ENCODE measurements at regions not wholly inside any gene's neighbourhood (a gene's known extent, or its start where the extent isn't known, plus 50 kb on each side); places are given as distances from the start of the nearest gene placed in this dataset.
"Not testable (repeated sequence)": the region's sequence is repeated elsewhere in the genome, so short reads cannot be mapped to it uniquely, and the experiment has no call there.

DNA sequence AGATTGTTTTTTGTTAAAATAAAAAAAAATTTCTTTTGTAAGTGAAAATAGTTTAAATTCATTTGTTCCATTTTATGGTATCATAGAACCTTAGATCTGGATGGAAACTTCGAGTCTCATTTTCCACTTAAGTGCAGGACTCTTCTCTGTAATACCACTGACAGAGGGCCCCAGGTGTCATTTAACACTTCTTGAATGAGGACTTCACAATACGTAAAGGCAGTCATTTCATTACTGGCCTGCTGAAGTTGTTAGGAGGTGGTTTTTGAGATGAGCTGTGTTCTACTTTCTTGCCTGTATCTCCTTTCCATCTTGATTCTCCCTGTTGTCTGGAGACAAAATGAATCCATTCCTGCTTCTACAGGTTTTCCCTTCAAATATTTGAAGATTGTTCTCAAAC is 455.3 kb downstream of the DMRT2 start:
- no peak for DNase-seq

DNA sequence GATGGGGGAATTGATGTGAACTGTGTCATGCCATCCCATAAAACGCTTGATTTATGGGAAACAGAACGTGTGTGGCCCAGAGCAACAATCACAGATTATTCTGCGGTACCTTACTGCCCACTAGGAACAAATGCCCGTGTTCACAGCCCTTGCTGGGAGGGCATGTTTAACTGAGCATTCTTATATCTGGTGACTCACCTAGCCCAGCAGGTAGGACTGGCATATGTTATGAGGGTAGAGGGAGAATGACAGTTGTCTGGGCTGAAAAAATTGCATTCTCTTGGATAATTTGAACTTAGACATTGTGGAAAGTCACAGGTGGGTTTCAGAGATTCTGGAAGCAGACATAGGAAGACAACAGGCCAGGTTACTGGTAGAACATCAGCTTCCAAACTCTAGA is 460.6 kb downstream of the DMRT2 start:
- no peak for DNase-seq

DNA sequence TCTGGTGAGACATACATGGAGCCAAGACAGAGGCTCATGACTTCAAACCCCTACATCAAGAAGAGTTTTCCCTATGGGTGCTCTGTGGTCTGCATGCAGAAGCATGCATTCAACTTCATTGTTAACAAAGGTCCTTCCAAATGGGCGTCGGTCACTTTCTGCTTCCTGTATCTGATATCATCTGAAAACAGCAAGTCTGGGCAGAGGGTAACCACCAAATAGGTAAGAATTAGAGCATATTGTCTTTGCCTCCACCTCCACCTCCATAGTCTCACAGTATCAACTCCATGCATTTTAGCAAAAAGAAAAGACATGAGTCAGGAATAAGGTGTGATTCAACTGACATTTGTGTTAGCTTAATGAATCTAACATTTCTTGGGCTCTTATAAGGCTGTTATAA is 462.9 kb downstream of the DMRT2 start:
- no peak for DNase-seq

DNA sequence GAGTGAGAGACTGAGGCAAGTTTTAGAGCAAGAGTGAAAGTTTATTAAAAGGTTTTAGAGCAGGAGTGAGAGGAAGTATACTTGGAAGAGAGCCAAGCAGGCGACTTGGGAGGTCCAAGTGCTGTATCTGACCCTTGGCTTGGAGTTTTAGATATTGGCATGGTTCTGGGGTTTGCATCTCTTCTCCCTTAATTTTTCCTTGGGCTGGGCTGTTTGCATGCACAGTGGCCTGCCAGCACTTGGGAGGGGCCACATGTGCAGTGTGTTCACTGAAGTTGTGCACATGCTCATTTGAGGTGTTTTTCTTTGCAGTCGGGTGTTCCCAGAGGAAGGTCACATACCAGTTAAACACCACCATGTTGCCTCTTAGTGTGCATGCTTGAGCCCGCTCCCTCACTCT is 464.1 kb downstream of the DMRT2 start:
- no peak for DNase-seq

DNA sequence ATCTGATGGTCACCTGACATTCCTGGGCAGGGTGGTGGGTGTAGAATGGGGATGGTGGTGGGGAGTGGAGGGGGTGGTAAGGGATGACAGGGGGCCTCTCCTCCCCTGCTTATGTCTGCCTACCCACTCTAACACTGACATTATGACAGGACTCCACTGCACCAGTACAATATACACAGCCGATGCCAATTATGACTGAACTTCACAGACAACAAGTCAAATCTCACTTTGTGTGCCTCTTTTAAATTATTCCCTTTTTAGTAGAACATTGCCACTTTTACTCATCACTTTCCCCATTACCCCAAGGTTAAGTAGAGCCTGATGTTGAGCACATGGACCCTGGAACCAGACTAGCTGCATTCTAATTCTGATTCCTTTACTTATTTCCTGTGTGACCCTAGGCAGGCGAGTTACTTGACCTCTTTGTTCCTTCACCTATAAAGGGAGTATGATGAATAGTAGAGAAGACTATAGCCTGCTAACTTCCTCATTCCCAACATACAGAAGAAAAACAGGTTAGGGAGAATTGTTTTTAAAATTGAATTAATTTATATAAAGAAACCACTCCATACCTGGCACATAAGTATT is 464.7 kb downstream of the DMRT2 start:
- DNase-seq: no peak

DNA sequence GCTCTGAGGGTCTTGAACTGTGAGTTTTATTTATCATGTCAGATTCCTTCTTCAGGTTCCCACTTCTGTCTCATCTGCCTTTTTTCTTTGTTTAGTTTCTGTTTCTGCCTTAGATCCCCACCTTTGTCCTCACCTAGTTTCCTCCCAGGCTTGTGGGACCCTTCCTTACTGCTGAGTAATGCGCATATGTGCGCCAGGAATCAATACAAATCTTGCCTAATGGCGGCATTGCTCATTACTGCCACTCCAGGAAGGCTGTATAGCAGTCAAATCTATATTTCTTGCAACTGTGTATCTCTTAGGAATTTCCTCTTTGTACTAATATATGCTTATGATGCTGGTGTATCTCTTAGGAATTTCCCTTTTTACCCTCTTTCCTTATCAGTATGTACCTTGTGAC is 465.4 kb downstream of the DMRT2 start:
- no peak for DNase-seq

DNA sequence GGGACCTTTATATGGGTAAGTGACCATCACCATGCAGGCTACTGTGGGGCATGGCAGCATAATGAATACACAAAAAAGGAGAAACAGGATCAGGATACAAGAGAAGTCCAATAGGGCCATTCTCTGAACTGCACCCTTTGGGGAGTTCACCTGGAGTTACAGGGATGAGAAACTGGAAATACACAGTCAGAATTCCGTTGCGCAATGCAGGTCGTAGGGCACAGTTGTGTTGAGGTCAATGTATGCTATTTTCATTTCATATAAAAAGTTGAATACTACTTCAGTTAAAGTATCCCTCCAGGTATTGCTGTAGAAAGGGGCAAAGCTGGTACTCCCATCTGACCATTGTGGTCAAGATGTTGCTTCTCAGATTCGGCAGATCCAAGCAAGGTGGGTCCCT is 471.4 kb downstream of the DMRT2 start:
- DNase-seq: no peak

DNA sequence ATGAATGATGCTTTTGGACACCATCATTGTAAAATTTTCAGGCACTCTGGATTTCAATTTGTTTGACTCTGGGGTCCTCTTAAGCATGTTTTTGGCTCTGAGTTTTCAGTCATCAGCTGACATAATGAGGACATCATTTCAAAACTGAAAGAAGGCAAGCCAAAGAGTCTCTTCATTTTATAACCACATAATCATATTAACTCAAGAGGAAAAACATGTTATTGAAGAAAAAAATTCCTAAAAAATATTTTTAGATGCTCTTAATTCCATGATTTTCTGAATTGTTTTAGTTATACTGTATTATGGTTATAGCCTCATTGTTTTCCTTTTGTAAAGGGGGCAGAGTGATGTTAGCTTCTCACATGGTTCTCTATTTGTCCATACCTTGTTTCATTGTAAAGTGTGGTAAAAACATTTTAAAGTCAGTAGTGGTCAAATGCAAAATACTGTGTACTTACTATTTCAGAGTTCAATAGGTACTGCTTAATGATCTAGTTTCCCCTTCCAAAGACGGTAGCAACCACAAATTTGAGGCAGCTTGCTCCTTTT is 472.1 kb downstream of the DMRT2 start:
- no peak for DNase-seq

DNA sequence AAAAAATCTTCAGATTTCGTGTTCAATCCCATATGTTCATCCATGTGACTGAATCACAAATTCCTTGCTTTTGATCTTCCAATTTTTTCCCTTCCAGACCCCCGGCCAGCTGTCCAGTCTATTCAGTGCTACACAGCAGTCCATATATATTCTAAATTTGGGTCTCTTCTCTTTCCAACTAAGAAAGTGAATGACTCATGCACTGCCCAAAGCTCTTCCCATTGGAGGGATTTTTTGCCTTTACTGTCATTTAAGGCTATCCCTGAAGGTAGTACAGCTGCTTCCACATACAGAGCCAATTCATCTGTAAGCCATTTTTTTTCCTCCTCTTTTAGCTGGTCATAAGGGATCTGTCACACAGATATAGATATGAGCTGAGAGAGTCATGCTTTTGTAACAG is 478.3 kb downstream of the DMRT2 start:
- DNase-seq: no peak

DNA sequence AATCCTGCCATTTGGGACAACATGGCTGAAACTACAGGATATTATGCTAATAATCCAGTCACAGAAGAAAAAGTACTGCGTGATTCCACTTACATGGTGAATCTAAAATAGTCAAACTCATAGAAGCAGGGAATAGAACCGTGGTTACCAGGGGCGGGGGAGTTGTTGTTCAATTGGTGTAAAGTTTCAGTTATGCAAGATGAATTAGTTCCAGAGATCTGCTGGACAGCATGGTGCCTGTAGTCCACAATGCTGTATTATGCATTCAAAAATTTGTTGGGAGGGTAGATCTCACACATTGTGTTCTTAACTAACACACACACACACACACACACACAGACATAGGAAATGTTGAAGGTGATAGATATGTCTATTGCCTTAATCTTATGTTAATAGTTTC is 480.5 kb downstream of the DMRT2 start:
- DNase-seq: no peak

DNA sequence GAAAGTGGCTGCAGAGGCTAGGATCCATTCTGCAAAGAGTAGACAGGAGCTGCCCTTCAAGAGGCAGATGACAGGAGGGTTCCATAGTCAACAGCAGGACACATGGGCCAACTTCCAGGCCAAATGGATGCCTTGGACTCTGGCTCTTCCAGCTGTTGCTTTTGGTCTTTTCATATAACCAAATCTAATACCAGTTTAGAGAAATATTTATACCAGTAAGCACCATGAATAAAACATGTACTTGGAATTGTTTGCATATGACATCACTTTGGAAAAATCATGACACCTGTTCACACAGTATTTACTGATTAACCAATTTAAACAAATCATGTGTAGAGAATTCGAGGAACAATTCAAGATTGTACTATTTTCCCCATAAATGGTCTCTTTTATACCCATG is 481.3 kb downstream of the DMRT2 start:
- DNase-seq: no peak

DNA sequence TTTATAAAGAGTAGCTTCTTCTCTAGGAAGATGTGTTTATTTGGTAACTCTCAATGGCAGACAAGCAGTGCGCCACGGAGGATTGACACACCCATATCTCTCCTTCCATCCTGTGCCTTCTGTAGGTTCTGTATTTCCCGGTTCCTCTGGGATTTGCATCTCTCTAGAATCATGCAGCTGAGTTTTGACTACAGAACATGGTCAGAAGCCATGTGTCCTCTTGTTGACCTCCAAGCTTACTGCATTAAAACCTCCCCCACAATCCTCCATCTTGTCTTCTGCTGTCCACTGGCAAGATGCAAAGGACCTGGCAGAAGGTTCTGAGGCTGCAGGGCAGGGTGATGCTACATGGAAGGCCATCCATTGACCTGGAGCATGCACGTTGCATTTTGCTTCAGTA is 482.0 kb downstream of the DMRT2 start:
- DNase-seq: no peak

DNA sequence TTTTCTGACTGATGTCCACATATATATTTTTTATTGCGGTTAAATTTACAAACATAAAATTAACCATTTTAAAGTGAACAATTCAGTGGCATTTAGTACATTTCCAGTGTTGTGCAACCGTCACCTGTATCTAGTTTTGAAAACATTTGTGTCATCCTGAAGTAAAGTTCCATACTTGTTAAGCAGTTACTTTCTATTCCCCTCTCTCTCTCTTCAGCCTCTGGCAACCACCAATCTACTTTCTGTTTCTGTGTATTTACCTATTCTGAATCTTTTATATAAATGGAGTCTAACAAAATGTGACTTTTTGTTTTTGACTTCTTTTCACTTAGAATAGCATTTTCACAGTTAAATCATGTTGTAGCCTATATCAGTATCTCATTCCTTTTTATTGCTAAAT is 480.1 kb upstream of the SMARCA2 start:
- no peak for DNase-seq

DNA sequence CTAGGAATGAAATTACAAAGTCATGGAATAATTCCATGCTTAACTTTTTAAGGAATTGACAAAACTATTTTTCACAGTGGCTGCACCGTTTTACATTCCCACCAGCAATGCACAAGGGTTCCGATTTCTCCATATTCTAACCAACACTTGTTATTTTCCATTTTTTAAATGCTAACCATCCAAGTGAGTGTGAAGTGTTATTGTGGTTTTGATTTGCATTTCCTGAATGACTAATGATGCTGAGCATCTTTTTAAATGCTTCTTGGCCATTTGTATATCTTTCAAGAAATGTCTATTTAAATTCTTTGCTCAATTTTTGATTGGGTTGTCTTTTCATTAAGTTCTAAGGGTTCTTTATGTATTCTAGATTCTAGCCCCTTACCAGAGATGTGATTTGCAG is 479.5 kb upstream of the SMARCA2 start:
- DNase-seq: no peak

DNA sequence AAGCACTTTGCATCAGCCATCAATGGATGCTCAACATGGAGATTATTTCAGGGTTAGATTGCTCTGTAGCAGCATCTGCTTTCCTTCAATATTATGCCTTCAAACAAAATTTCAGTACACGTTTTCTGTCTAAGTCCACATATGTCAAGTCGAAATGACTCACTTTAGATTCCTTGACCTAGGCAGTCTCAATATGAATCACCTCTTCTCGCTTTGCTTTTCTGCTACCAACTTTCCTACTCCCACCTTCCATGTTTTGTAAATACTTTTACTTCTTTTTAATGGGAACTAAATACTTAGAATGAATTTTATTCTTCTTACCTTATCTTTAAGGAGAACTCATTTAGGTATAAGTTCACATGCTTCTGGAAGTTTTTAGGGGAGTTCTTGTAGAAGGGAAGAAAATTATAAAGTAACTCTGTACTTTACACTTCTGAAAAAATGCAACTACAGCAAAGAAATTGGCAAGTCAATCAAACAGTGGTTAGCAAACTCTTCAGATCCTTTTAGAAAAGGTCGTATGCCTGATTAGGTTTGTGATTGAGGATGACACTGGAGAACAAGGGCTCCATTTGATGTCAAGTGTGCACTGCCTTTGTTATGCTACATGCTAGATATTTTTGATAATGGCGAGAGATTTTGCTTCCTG is 478.5 kb upstream of the SMARCA2 start:
- DNase-seq: no peak

DNA sequence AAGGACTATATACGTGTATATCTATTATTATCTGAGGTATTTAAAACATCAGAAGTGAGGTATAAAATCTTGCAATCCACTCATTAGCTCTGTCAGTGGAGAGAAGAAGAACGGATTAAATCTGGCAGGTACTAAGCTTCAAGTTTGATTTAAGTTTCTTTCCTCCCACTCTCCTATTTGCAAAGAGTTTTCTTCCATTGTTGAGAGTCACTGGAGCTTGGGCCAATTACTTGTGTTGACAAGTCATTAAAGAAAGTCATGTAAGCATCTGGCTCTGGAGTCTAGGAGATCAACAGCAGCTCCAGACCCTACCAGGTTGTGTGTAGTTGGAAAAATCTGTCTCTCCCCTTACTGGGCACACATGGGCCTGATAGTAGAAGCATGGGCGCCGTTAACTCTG is 476.8 kb upstream of the SMARCA2 start:
- DNase-seq: no peak

DNA sequence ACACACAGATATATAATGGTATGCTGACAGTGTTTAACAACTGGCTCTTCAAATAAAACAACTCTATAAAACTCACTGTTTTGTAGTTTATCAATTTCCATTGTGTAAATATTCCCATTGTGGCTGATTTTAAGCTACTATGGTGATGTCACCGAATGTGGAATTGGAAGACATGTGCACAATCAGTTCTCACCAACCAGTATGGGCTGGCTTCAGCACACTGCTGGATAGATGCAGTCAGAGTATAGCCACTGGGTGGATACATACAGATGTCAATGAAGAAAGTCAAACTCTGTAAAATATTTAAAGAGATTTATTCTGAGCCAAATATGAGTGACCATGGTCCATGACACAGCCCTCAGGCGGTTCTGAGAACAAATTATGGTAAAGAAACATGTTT is 475.9 kb upstream of the SMARCA2 start:
- no peak for DNase-seq

DNA sequence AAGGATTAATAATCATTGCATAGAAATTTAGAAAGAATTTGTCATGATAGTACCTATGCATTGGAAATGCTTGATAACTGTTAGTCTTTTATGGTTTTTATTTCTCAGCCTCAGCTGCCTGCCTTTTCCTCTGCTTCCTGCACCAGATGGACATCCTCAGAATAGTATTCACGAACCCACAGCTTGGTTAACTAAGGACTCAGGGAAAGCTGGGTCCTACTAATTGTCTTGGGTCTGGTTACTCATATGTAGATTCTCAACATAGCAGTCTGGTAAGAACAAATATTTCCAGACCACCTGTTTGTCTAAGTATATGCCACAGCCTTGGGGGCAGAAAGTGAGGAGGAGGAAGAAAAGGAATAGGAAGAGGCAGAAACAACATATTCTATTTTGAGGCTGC is 464.5 kb upstream of the SMARCA2 start:
- DNase-seq: no peak

DNA sequence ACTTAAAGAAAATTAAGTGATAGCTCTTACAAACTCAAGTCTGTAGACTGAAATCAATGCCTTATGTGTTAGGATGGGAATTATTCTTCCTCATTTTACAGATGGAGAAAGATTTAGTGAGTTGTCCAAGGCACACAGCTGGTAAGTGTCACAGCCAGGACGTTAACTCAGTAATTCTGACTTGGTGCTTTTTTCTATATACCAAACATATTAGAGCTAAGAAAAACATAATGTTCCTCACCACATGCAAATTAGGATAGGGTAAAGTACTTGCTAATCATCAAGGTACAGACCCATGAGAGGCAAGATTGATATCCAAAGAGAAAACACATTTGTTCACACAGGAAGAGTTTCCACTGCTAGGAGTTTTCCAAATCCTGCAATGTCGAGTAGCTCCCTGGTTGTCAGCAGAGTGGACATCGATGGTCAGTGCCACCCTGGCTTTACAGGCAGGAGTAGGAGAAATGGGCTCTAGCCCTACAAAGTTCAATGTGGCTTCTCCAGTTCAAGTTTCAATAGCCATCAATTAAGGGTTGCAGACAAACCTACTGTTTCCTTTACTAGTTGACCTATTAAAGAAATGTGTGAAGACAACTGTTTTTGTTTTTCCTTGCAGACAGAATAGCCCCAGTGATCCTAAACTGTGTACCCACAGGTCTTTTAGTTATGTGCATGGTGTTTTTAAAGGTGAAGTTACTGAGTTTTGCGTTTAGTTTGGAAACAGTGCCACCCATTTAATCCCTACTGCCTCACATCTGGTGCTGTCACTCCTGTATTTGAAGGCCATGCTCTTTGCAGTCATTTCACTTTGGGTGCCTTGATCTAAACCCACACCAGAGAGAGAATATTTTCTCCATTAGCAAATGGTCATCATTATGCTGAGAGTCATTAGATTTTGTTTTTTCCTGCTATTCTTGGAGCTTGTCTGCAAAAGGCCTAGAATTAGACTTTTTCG is 460.8 kb upstream of the SMARCA2 start:
- no peak for DNase-seq

DNA sequence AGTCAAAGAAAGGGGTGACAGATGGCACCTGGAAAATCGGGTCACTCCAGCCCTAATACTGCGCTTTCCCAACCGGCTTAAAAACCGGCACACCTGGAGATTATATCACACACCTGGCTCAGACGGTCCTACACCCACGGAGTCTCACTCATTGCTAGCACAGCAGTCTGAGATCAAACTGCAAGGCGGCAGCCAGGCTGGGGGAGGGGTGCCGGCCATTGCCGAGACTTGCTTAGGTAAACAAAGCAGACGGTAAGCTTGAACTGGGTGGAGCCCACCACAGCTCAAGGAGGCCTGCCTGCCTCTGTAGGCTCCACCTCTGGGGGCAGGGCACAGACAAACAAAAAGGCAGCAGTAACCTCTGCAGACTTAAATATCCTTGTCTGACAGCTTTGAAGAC is 456.5 kb upstream of the SMARCA2 start:
- DNase-seq: not testable (repeated sequence)

DNA sequence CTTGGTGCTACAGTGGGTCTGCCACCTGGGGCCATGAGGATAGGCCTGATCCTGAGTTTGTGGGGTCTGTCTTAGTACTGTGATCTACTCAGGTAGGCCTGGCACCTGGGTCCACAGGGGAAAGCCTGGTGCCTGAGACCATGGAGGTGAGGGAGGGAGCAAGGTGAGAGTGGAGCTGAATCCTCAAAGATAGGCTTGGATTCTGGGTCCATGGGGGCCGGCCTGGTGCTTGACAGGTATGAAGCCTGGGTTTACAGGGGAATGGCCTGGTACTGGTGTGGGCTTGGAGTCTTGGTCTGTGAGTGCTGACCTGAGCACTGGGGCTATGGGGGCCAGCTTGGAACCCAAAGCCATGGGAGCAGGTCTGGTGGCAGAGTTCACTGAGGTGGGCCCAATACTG is 439.2 kb upstream of the SMARCA2 start:
- no peak for DNase-seq

DNA sequence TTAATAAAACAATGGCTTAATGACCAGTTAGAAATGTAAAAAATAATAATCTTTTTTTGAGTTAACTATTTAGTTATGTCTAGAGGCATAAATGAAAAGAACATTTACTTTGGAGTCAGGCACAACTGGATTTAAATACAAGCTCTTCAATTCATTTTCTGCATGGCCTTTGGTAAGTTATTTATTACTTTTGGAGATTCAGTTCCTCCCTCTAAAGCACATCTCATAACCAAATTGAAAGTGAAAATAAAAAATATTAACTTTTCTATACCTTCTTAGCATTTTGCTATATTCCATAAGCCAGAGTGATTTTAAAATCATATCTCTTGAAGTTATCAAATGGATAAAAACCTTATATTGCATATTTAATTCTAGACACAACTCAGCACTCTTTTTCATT is 434.9 kb upstream of the SMARCA2 start:
- DNase-seq: no peak

DNA sequence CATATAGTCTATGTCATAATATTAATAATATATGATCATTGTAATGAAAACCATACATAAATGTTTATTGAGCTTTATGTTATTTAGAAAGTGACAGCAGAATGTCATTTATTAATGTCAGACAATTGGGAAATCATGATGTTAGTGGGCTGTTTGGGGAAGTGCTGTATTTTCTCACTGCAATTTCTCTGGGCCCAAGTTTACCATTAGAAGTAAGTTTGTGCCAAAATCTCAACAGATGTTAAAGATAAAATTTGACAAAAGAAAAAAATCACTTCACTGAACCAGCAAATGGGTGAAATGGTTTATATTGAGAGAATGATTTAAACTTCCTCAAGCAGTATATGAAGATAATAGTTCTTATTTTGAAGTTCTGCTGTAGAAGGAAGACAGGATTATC is 433.2 kb upstream of the SMARCA2 start:
- no peak for DNase-seq

DNA sequence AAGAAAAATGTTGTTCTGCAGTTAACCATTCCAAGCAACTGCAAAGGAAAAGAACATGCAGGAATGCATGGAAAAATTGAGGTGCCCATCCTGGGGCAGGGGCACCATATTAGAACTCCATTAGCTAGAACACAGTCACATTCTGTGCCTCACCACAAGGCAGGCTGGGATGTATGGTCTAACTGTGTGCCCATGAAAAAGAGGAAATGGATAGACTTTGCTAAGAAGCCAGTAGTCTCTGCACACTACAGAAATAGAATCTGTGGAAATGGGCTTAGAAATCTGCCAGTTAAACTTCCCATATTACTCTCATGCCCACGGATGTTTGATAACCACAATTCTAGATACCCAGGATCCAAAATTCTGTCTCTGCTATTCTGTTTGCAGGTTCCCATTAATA is 423.8 kb upstream of the SMARCA2 start:
- DNase-seq: no peak
